ENCODE measurements at regions not wholly inside any gene's neighbourhood (a gene's known extent, or its start where the extent isn't known, plus 50 kb on each side); places are given as distances from the start of the nearest gene placed in this dataset.

- H3K4me1 ChIP-seq (ENCODE audit: control insufficient read depth, extremely low read depth, insufficient read depth, low read length) = no peaks in the 10 kb centered on the region
- POLR2A ChIA-PET = interaction anchor here (0.6 kb wide), 1 partner anchor 270 kb away, joined by 3 read pairs; no protein-coding TSS in a partner anchor
- DNase-seq (ENCODE audit: low read depth, low spot score) (no peak), FAIRE-seq (no peak)
- intact Hi-C loops (cut with micrococcal nuclease) (no loop called here), dilution Hi-C loops (cut with MboI; ENCODE audit: extremely low pct_ligation_motif_present, low sequenced_read_pairs) (no loop called here)
- H2AFZ ChIP-seq (ENCODE audit: low read depth, low read length) = no peak overlapping the region
- H3K36me3 ChIP-seq (ENCODE audit: control insufficient read depth in 2 of 2, extremely low read depth in 1 of 2, insufficient read depth in 2 of 2, low read length in 2 of 2) = no peaks in the 10 kb centered on the region
- no peak overlapping the region for H3K4me3 ChIP-seq (replicated peaks in 1 of 3; ENCODE audit: insufficient read depth in 1 of 3, low read depth in 1 of 3, low read length in 3 of 3)
- H3K4me2 ChIP-seq (ENCODE audit: insufficient read depth, low read length) = no peak overlapping the region
- H3K79me2 ChIP-seq (ENCODE audit: control insufficient read depth, insufficient read depth, low read length) = no peaks in the 10 kb centered on the region
- no peaks in the 10 kb centered on the region for H3K27me3 ChIP-seq (ENCODE audit: control insufficient read depth in 2 of 2, insufficient read depth in 2 of 2, low read length in 2 of 2)
- H3K27ac ChIP-seq (ENCODE audit: insufficient read depth, low read depth, low read length) = no peak overlapping the region
- no peaks in the 10 kb centered on the region for H3K9me3 ChIP-seq (replicated peaks; ENCODE audit: control insufficient read depth, insufficient read depth, low read length)
- H3K9me1 ChIP-seq (replicated peaks; ENCODE audit: control insufficient read depth, extremely low read depth, insufficient read depth, low read length) = no peaks in the 10 kb centered on the region
- no TSS peak for BruUV-seq (replicated peaks)
- no peaks in the 10 kb centered on the region for H4K20me1 ChIP-seq (replicated peaks; ENCODE audit: control insufficient read depth, extremely low read depth, insufficient read depth, low read length)
- TF ChIP-seq GATA2 (IDR thresholded peaks at IDR 0.05; ENCODE audit: insufficient read depth, insufficient read length, low read depth, low read length) (no peak), POLR2A (IDR thresholded peaks at IDR 0.05; ENCODE audit: low read depth, low read length) (no peak), EZH2 (IDR thresholded peaks at IDR 0.05; ENCODE audit: borderline replicate concordance, low read depth, low read length, severe bottlenecking) (no peak)
- H3K9ac ChIP-seq (replicated peaks; ENCODE audit: extremely low read depth, insufficient read depth, low read length) = no peak overlapping the region
- CTCF ChIA-PET = interaction anchor here (9.8 kb wide), 1 partner anchor 304 kb away, joined by 137 read pairs; no protein-coding TSS in a partner anchor
Observed at GRCh38 chr7:25562673-25563182, 334.4 kb upstream of the NPVF start.

GRCh38 chr7:25565002-25565401 is 336.7 kb upstream of the NPVF start:
- intact Hi-C loops (cut with micrococcal nuclease) = no loop called here
- no peak for FAIRE-seq
- CTCF ChIA-PET = interaction anchor here (0.7 to 9.8 kb wide), 25 partner anchors 9 to 800 kb away, joined by 3 to 137 read pairs (median 5); partner anchors contain the start of gene NPVF

More at GRCh38 chr7:25565002-25565401, 336.7 kb upstream of the NPVF start:
- no peaks in the 10 kb centered on the region for H3K4me1 ChIP-seq (ENCODE audit: control insufficient read depth, extremely low read depth, insufficient read depth, low read length)
- no peak overlapping the region for H3K4me2 ChIP-seq (ENCODE audit: insufficient read depth, low read length)
- no peaks in the 10 kb centered on the region for H3K9me1 ChIP-seq (replicated peaks; ENCODE audit: control insufficient read depth, extremely low read depth, insufficient read depth, low read length)
- no peak for DNase-seq (ENCODE audit: low read depth, low spot score)
- dilution Hi-C loops (cut with MboI; ENCODE audit: extremely low pct_ligation_motif_present, low sequenced_read_pairs) = no loop called here
- H3K9me3 ChIP-seq (replicated peaks; ENCODE audit: control insufficient read depth, insufficient read depth, low read length) = no peaks in the 10 kb centered on the region
- H3K36me3 ChIP-seq (ENCODE audit: control insufficient read depth in 2 of 2, extremely low read depth in 1 of 2, insufficient read depth in 2 of 2, low read length in 2 of 2) = no peaks in the 10 kb centered on the region
- no peak overlapping the region for H3K27ac ChIP-seq (ENCODE audit: insufficient read depth, low read depth, low read length)
- H3K79me2 ChIP-seq (ENCODE audit: control insufficient read depth, insufficient read depth, low read length) = no peaks in the 10 kb centered on the region
- no TSS peak for BruUV-seq (replicated peaks)
- no peak overlapping the region for H2AFZ ChIP-seq (ENCODE audit: low read depth, low read length)
- H3K27me3 ChIP-seq (ENCODE audit: control insufficient read depth in 2 of 2, insufficient read depth in 2 of 2, low read length in 2 of 2) = no peaks in the 10 kb centered on the region
- TF ChIP-seq POLR2A (IDR thresholded peaks at IDR 0.05; ENCODE audit: low read depth, low read length) (no peak), FOS (IDR thresholded peaks at IDR 0.05; ENCODE audit: borderline replicate concordance, insufficient read depth, low read length) (no peak), POLR2AphosphoS5 (IDR thresholded peaks at IDR 0.05; ENCODE audit: insufficient read depth, low read depth, low read length) (no peak), JUN (IDR thresholded peaks at IDR 0.05; ENCODE audit: borderline replicate concordance, insufficient read depth, insufficient read length, low read depth) (no peak), EZH2 (IDR thresholded peaks at IDR 0.05; ENCODE audit: borderline replicate concordance, low read depth, low read length, severe bottlenecking) (no peak), CTCF (IDR thresholded peaks at IDR 0.05; ENCODE audit: extremely low read depth in 1 of 2, insufficient read depth in 1 of 2, low read depth in 1 of 2, low read length in 2 of 2) (no peak), GATA2 (IDR thresholded peaks at IDR 0.05; ENCODE audit: insufficient read depth, insufficient read length, low read depth, low read length) (no peak), MYC (IDR thresholded peaks at IDR 0.05; ENCODE audit: low read depth, low read length) (no peak), MAX (IDR thresholded peaks at IDR 0.05; ENCODE audit: insufficient read depth, insufficient read length) (no peak)
- POLR2A ChIA-PET = no interaction called here
- no peak overlapping the region for H3K9ac ChIP-seq (replicated peaks; ENCODE audit: extremely low read depth, insufficient read depth, low read length)
- H4K20me1 ChIP-seq (replicated peaks; ENCODE audit: control insufficient read depth, extremely low read depth, insufficient read depth, low read length) = no peaks in the 10 kb centered on the region
- no peak overlapping the region for H3K4me3 ChIP-seq (replicated peaks in 1 of 3; ENCODE audit: insufficient read depth in 1 of 3, low read depth in 1 of 3, low read length in 3 of 3)
